Left lung (tissue), 4 donors: ENCODE measurements at regions not wholly inside any gene's neighbourhood (a gene's known extent, or its start where the extent isn't known, plus 50 kb on each side); places are given as distances from the start of the nearest gene placed in this dataset.

Experiments
- ATAC-seq: fragments of 200-7000 bp; cut with Tn5 transposase; one replicate; pipeline ENCODE4 v1.9.1; 2020; ENCODE audit warnings: moderate library complexity
- DNase-seq, 4 donors: peaks; one replicate each; pipeline ENCODE4 v3.0.0-alpha.2; 2013 to 2020
- H3K27ac ChIP-seq, 2 donors: fragments of 200-600 bp; sonication (generic) in 1 of 2; one replicate each; pipeline versions ENCODE4 v1.5.0 to v1.8.0; 2020 to 2021
- H3K27me3 ChIP-seq, 2 donors: fragments of 200-600 bp; sonication (generic) in 1 of 2; one replicate each; pipeline versions ENCODE4 v1.5.0 to v1.8.0; 2020 to 2021
- H3K36me3 ChIP-seq, 2 donors: fragments of 200-600 bp; sonication (generic) in 1 of 2; one replicate each; pipeline versions ENCODE4 v1.5.0 to v1.8.0; 2020 to 2021
- H3K4me1 ChIP-seq, 2 donors: fragments of 200-600 bp; one replicate each; pipeline ENCODE4 v1.8.0; 2021
- H3K4me3 ChIP-seq, 2 donors: fragments of 200-600 bp; sonication (generic) in 1 of 2; one replicate each; pipeline versions ENCODE4 v1.5.0 to v1.8.0; 2020 to 2021; ENCODE audit warnings: mild to moderate bottlenecking in 1 of 2
- H3K9me3 ChIP-seq, 2 donors: fragments of 200-600 bp; sonication (generic) in 1 of 2; one replicate each; pipeline versions ENCODE4 v1.5.0 to v1.8.0; 2020 to 2021
- intact Hi-C, 2 donors: fragments of 100-400 bp; cut with DNase I; formaldehyde crosslinking; loops; one replicate each; pipeline versions ENCODE4 v1.11.2 to v1.14.2; 2022
- TF ChIP-seq, protein P1 (sequence below), 2 donors: fragments of 200-600 bp; sonication (generic) in 1 of 2; IDR thresholded peaks; one replicate each; pipeline versions ENCODE4 v1.5.0 to v1.8.0; 2021; ENCODE audit warnings: antibody characterized with exemption in 2 of 2
- donor health status: DM: no; HTN: yes; CAD: no.
- donor health status: DM: no; HTN: no; CAD: no.

DNA sequence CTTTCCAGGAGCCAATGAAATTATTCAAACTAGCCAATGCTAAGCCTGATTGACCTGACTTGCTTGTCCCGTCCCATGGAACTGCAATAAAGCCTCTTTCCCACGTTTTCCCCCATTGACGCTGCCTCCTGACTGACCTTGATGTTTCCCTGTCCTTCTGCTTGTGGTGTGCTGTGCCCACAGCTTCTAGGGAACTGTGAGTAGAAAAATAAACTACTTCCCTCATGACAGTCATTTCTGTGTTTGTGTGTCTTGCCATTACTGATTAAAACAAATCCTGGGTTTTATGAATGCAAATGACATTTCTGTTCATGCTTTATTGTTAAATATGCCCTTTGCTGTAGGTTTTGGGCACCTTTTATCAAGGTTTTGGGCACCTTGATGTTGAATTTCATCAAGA is 91.3 kb upstream of the ABI1 start:
- no peaks in the 10 kb centered on the region for H3K27me3 ChIP-seq
- H3K4me1 ChIP-seq, result no peaks in the 10 kb centered on the region
- TF ChIP-seq, protein P1, sequence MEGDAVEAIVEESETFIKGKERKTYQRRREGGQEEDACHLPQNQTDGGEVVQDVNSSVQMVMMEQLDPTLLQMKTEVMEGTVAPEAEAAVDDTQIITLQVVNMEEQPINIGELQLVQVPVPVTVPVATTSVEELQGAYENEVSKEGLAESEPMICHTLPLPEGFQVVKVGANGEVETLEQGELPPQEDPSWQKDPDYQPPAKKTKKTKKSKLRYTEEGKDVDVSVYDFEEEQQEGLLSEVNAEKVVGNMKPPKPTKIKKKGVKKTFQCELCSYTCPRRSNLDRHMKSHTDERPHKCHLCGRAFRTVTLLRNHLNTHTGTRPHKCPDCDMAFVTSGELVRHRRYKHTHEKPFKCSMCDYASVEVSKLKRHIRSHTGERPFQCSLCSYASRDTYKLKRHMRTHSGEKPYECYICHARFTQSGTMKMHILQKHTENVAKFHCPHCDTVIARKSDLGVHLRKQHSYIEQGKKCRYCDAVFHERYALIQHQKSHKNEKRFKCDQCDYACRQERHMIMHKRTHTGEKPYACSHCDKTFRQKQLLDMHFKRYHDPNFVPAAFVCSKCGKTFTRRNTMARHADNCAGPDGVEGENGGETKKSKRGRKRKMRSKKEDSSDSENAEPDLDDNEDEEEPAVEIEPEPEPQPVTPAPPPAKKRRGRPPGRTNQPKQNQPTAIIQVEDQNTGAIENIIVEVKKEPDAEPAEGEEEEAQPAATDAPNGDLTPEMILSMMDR (IDR thresholded peaks at IDR 0.05), result no peak
- ATAC-seq (no peak), DNase-seq (no peak)
- intact Hi-C loops, result no loop called here
- no peaks in the 10 kb centered on the region for H3K36me3 ChIP-seq
- peaks cover 0 to 6% of the 10 kb centered on the region in 2 donors for H3K9me3 ChIP-seq
- no peak overlapping the region for H3K4me3 ChIP-seq
- no peak overlapping the region for H3K27ac ChIP-seq

- DNase-seq (no peak), ATAC-seq (no peak)
- TF ChIP-seq, protein P1 (IDR thresholded peaks at IDR 0.05), result no peak
- intact Hi-C loops, result no loop called here
- no peaks in the 10 kb centered on the region for H3K27me3 ChIP-seq
- no peak overlapping the region for H3K4me3 ChIP-seq
- H3K27ac ChIP-seq, result no peak overlapping the region
- H3K4me1 ChIP-seq, result no peaks in the 10 kb centered on the region
- H3K9me3 ChIP-seq, result peaks cover 0 to 6% of the 10 kb centered on the region in 2 donors
- no peaks in the 10 kb centered on the region for H3K36me3 ChIP-seq
Measured at GRCh38 chr10:26951650-26952049, 90.9 kb upstream of the ABI1 start.

GRCh38 chr10:26950934-26951333 is 90.2 kb upstream of the ABI1 start:
- Histone ChIP-seq H3K9me3 (peaks cover 0 to 6% of the 10 kb centered on the region in 2 donors), H3K4me1 (no peaks in the 10 kb centered on the region), H3K36me3 (no peaks in the 10 kb centered on the region), H3K27me3 (peaks cover 0 to 7% of the 10 kb centered on the region in 2 donors), H3K4me3 (no peak overlapping the region), H3K27ac (no peak overlapping the region)
- TF ChIP-seq, protein P1 (IDR thresholded peaks at IDR 0.05), result no peak
- ATAC-seq (no peak), DNase-seq (no peak)
- intact Hi-C loops, result no loop called here

DNA sequence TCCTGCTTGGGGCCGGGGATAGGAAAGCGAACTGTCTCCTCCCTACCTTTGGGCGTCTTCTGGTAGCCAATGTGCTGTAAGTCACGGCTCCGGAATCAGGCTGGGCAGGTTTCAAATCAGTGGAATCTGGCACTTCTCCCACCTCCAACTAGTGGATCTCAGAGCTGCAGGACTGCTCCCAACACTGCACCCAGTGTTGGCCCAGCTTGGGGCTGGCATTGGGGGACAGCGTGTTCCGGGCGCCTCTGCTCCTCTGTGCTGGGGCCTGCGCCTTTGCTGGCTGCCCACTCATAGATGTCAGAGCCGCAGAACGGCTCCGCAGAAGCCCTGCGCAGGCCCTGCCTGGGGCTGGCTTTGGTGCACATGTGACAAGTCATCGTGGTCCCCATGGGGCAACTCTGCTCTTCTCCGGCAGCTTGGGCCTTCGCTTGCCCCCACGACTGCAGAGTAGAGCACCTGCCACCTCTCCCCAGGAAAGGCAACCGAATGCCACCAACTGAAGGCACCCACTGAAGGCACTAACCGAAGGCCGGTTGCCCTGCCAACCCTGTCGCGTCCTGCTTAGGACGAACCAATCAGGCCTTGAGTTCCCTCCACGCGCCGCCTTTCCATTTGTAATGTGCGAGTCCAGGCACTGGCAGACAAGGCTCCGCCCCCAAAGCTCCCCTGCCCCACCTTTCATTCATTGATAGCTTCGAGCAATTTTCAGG is 85.5 kb upstream of the ABI1 start:
- TF ChIP-seq, protein P1 (IDR thresholded peaks at IDR 0.05), result no peak
- H3K27ac ChIP-seq, result no peak overlapping the region
- H3K4me3 ChIP-seq, result no peak overlapping the region
- peaks cover 0 to 6% of the 10 kb centered on the region in 2 donors for H3K9me3 ChIP-seq
- H3K27me3 ChIP-seq, result peaks cover 0 to 9% of the 10 kb centered on the region in 2 donors
- intact Hi-C loops, result no loop called here
- DNase-seq (peak in 2 of 4 donors; percentile 14 to 78), ATAC-seq (peak; percentile 52)
- no peaks in the 10 kb centered on the region for H3K36me3 ChIP-seq
- no peaks in the 10 kb centered on the region for H3K4me1 ChIP-seq

- no peak for ATAC-seq
- TF ChIP-seq, protein P1 (IDR thresholded peaks at IDR 0.05), result no peak
- Histone ChIP-seq H3K4me3 (no peak overlapping the region), H3K9me3 (no peaks in the 10 kb centered on the region), H3K27me3 (peaks cover 0 to 9% of the 10 kb centered on the region in 2 donors), H3K36me3 (no peaks in the 10 kb centered on the region), H3K4me1 (no peaks in the 10 kb centered on the region), H3K27ac (no peak overlapping the region)
- DNase-seq, result no peak
- intact Hi-C loops, result no loop called here
Measured at GRCh38 chr10:26944261-26944882, 83.6 kb upstream of the ABI1 start.
